ENCODE measurements at regions not wholly inside any gene's neighbourhood (a gene's known extent, or its start where the extent isn't known, plus 50 kb on each side); places are given as distances from the start of the nearest gene placed in this dataset.

DNA sequence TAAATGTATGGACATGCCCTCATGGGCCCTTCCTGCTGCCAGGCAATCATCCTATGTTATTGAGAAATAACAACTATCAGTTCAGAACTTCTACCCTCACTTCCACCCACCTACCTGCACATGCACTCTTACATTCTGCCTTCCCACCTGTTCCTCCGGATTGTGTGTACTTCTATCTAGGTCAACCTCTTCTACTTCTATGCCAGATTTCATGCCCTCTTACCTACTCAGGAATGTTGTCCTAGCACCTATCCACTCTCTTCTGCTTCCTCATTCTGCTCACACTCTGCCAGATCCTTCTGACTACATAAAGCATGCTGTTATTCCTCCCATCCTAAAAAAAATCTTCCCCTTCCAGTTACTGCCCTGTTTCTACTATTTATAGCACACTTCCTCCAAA lies 333.5 kb downstream of the IRS1 start:
- TF ChIP-seq, protein P1, sequence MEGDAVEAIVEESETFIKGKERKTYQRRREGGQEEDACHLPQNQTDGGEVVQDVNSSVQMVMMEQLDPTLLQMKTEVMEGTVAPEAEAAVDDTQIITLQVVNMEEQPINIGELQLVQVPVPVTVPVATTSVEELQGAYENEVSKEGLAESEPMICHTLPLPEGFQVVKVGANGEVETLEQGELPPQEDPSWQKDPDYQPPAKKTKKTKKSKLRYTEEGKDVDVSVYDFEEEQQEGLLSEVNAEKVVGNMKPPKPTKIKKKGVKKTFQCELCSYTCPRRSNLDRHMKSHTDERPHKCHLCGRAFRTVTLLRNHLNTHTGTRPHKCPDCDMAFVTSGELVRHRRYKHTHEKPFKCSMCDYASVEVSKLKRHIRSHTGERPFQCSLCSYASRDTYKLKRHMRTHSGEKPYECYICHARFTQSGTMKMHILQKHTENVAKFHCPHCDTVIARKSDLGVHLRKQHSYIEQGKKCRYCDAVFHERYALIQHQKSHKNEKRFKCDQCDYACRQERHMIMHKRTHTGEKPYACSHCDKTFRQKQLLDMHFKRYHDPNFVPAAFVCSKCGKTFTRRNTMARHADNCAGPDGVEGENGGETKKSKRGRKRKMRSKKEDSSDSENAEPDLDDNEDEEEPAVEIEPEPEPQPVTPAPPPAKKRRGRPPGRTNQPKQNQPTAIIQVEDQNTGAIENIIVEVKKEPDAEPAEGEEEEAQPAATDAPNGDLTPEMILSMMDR (IDR thresholded peaks at IDR 0.05; ENCODE audit: low read depth, low read length, missing input control) = no peak
- TF ChIP-seq FOXA1 (IDR thresholded peaks at IDR 0.05) = no peak
- TF ChIP-seq GABPA (IDR thresholded peaks at IDR 0.05 in 1 of 2, conservative IDR thresholded peaks at IDR 0.05 in 1 of 2) = no peak
- no peak for TF ChIP-seq YY1 (IDR thresholded peaks at IDR 0.05)
- TF ChIP-seq, protein P2, sequence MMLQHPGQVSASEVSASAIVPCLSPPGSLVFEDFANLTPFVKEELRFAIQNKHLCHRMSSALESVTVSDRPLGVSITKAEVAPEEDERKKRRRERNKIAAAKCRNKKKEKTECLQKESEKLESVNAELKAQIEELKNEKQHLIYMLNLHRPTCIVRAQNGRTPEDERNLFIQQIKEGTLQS (IDR thresholded peaks at IDR 0.05) = no peak
- TF ChIP-seq RAD21 (IDR thresholded peaks at IDR 0.05) = no peak
- TF ChIP-seq MAX (IDR thresholded peaks at IDR 0.05) = no peak
- TF ChIP-seq SP1 (IDR thresholded peaks at IDR 0.05) = no peak
- no peak for TF ChIP-seq TAF1 (conservative IDR thresholded peaks at IDR 0.05)
- TF ChIP-seq REST (IDR thresholded peaks at IDR 0.05) = no peak

All from liver (tissue), 3 donors.